GM12891 (cell line): ENCODE measurements at regions not wholly inside any gene's neighbourhood (a gene's known extent, or its start where the extent isn't known, plus 50 kb on each side); places are given as distances from the start of the nearest gene placed in this dataset.

Experiments
- POLR2AphosphoS5 ChIP-seq: IDR thresholded peaks from 2 replicates; pipeline ENCODE4 v1.6.1; 2011; ENCODE audit warnings: low read depth, low read length, control low read depth
- SPI1 ChIP-seq: IDR thresholded peaks from 2 replicates; pipeline ENCODE4 v1.6.1; 2011; ENCODE audit warnings: low read depth, low read length, control low read depth
- TAF1 ChIP-seq: IDR thresholded peaks from 2 replicates; pipeline ENCODE4 v1.6.1; 2011; ENCODE audit warnings: low read depth, low read length, control low read depth

DNA sequence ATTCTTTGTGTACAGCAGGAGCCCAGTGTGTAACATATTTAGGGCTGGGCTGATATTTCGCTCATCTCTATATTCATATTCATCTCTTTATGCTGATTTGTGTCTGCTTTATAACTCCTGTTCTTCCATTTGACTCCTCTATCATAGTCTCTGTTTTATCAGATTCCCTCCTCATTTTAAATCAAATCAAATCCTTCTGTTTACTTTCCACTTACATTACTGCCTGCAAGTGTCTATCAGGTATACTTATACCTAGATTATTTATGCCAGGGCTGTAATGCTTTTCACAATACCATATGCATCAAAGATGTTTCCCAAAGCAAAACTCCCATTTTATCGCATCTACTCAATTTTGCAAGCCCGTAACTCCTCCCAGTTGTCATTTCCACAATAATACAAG lies 990.7 kb downstream of the SORCS1 start:
- TF ChIP-seq TAF1 (no peak), POLR2AphosphoS5 (no peak), SPI1 (no peak)
